ENCODE measurements at regions not wholly inside any gene's neighbourhood (a gene's known extent, or its start where the extent isn't known, plus 50 kb on each side); places are given as distances from the start of the nearest gene placed in this dataset.

DNA sequence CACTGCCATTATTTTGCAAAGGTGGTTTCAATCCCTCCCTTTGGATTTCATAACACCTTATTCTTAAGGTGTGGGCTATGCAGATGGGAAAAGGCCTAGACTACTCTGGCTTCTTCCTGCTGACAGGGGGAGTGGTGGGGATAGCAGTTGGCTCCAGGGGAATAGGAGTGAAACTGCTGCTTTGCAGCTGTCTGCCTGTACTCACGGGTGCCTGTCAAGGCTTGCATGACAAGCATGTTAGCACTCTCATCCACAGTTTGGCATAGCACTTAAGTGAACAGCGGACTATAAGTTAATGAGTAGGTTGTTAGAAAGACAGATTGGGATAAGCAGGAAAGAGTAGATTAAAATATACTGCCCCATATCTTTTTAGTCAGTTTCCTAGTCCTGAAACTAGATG, 287.5 kb upstream of the DAB1 start:
- H3K79me2 ChIP-seq (ENCODE audit: insufficient read depth, low read length) = no peaks in the 10 kb centered on the region
- no peaks in the 10 kb centered on the region for H3K9me2 ChIP-seq (replicated peaks; ENCODE audit: insufficient read depth, low read length)
- H3K27ac ChIP-seq (ENCODE audit: low read depth, low read length) = no peak overlapping the region
- no peaks in the 10 kb centered on the region for H3K27me3 ChIP-seq (ENCODE audit: low read length)
- H4K20me1 ChIP-seq (ENCODE audit: low read depth, low read length) = no peaks in the 10 kb centered on the region
- H3K9me3 ChIP-seq (ENCODE audit: insufficient read depth, low read length) = no peaks in the 10 kb centered on the region
- no peak overlapping the region for H3K4me2 ChIP-seq (ENCODE audit: low read depth, low read length, poor library complexity, severe bottlenecking)
- H3K9ac ChIP-seq (ENCODE audit: low read length) = no peak overlapping the region
- no peak for TF ChIP-seq EZH2phosphoT487 (conservative IDR thresholded peaks at IDR 0.05; ENCODE audit: low read length)
- TF ChIP-seq, protein P1, sequence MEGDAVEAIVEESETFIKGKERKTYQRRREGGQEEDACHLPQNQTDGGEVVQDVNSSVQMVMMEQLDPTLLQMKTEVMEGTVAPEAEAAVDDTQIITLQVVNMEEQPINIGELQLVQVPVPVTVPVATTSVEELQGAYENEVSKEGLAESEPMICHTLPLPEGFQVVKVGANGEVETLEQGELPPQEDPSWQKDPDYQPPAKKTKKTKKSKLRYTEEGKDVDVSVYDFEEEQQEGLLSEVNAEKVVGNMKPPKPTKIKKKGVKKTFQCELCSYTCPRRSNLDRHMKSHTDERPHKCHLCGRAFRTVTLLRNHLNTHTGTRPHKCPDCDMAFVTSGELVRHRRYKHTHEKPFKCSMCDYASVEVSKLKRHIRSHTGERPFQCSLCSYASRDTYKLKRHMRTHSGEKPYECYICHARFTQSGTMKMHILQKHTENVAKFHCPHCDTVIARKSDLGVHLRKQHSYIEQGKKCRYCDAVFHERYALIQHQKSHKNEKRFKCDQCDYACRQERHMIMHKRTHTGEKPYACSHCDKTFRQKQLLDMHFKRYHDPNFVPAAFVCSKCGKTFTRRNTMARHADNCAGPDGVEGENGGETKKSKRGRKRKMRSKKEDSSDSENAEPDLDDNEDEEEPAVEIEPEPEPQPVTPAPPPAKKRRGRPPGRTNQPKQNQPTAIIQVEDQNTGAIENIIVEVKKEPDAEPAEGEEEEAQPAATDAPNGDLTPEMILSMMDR (IDR thresholded peaks at IDR 0.05; ENCODE audit: insufficient read depth, low read length, poor library complexity, severe bottlenecking) = no peak
- H2AFZ ChIP-seq (ENCODE audit: low read depth, low read length, severe bottlenecking) = no peak overlapping the region
- H3K4me3 ChIP-seq (ENCODE audit: insufficient read depth, low read length, poor library complexity, severe bottlenecking) = no peak overlapping the region
- H3F3A ChIP-seq (ENCODE audit: insufficient read depth) = no peaks in the 10 kb centered on the region
- no peaks in the 10 kb centered on the region for H3K36me3 ChIP-seq (ENCODE audit: low read length)

DNA sequence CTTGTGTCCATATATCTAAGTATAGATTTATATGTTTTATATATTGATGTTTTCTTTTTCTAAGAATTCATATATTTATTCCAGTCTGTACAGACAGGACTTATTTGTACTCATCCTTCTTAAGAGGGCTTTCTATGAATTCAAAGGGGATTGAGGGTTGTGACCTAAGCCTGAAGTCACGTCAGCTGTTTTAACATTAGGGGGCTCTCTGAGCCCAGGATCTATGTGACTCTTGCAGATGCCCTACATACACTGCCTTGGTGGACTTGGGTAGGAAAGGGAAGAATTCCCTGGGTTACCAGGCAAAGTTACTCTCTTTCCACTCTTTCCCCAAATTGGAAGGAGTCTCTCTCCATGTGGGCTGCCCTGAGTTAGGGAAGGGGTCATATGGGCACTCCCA, 283.8 kb upstream of the DAB1 start:
- Histone ChIP-seq H3K36me3 (ENCODE audit: low read length) (no peaks in the 10 kb centered on the region), H3K79me2 (ENCODE audit: insufficient read depth, low read length) (no peaks in the 10 kb centered on the region), H3K4me2 (ENCODE audit: low read depth, low read length, poor library complexity, severe bottlenecking) (no peak overlapping the region), H3K27ac (ENCODE audit: low read depth, low read length) (no peak overlapping the region), H3K4me3 (ENCODE audit: insufficient read depth, low read length, poor library complexity, severe bottlenecking) (no peak overlapping the region), H3K9me3 (ENCODE audit: insufficient read depth, low read length) (no peaks in the 10 kb centered on the region), H3K9me2 (replicated peaks; ENCODE audit: insufficient read depth, low read length) (no peaks in the 10 kb centered on the region), H3F3A (ENCODE audit: insufficient read depth) (no peaks in the 10 kb centered on the region), H3K9ac (ENCODE audit: low read length) (no peak overlapping the region), H4K20me1 (ENCODE audit: low read depth, low read length) (no peaks in the 10 kb centered on the region), H3K27me3 (ENCODE audit: low read length) (no peaks in the 10 kb centered on the region), H2AFZ (ENCODE audit: low read depth, low read length, severe bottlenecking) (no peak overlapping the region)
- TF ChIP-seq, protein P1 (IDR thresholded peaks at IDR 0.05; ENCODE audit: insufficient read depth, low read length, poor library complexity, severe bottlenecking) = no peak
- no peak for TF ChIP-seq EZH2phosphoT487 (conservative IDR thresholded peaks at IDR 0.05; ENCODE audit: low read length)

DNA sequence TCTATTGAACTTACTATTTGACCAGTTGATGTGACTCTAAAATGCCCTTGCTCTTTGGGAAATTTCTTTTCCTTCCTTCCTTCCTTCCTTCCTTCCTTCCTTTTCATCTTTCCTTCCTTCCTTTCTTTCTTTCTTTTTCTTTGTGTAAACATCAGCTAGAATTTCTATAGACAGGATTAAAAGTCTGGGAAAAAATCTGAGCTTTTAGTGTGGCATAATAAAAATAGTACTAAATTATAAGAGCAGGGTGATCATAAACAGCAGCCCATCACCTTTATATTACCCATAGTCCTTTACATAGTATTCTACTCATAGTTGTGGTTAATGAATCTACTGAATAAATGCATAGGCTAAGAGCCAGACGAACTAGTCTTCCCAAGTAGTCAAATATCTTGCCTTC, 281.0 kb upstream of the DAB1 start:
- H3K36me3 ChIP-seq (ENCODE audit: low read length) = no peaks in the 10 kb centered on the region
- no peak overlapping the region for H3K4me2 ChIP-seq (ENCODE audit: low read depth, low read length, poor library complexity, severe bottlenecking)
- H3K27ac ChIP-seq (ENCODE audit: low read depth, low read length) = no peak overlapping the region
- no peaks in the 10 kb centered on the region for H3K79me2 ChIP-seq (ENCODE audit: insufficient read depth, low read length)
- H3F3A ChIP-seq (ENCODE audit: insufficient read depth) = no peaks in the 10 kb centered on the region
- no peak overlapping the region for H3K4me3 ChIP-seq (ENCODE audit: insufficient read depth, low read length, poor library complexity, severe bottlenecking)
- H3K9me2 ChIP-seq (replicated peaks; ENCODE audit: insufficient read depth, low read length) = no peaks in the 10 kb centered on the region
- no peaks in the 10 kb centered on the region for H4K20me1 ChIP-seq (ENCODE audit: low read depth, low read length)
- no peak overlapping the region for H2AFZ ChIP-seq (ENCODE audit: low read depth, low read length, severe bottlenecking)
- H3K9ac ChIP-seq (ENCODE audit: low read length) = no peak overlapping the region
- H3K27me3 ChIP-seq (ENCODE audit: low read length) = no peaks in the 10 kb centered on the region
- no peak for TF ChIP-seq EZH2phosphoT487 (conservative IDR thresholded peaks at IDR 0.05; ENCODE audit: low read length)
- TF ChIP-seq, protein P1 (IDR thresholded peaks at IDR 0.05; ENCODE audit: insufficient read depth, low read length, poor library complexity, severe bottlenecking) = no peak
- no peaks in the 10 kb centered on the region for H3K9me3 ChIP-seq (ENCODE audit: insufficient read depth, low read length)

DNA sequence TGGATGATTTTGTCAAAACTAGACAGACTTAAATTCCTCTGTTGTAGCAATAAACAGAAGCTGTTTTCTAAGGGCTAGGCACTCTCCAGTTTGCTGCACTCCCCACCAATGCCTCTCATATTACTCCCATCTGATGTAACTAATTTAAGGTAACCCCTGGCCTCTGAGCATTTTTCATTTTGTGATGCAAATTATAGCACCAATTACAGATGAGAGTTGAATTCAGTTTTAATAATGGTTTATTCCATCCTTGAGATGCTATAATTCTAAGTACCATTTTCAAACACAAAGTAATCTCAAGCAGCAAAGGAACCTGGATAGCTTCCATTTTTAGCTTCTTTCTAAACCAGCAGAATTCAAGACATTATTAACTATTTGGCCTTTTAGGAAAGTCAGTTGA, 280.4 kb upstream of the DAB1 start:
- Histone ChIP-seq H3K4me2 (ENCODE audit: low read depth, low read length, poor library complexity, severe bottlenecking) (no peak overlapping the region), H2AFZ (ENCODE audit: low read depth, low read length, severe bottlenecking) (no peak overlapping the region), H3K27me3 (ENCODE audit: low read length) (no peaks in the 10 kb centered on the region), H4K20me1 (ENCODE audit: low read depth, low read length) (no peaks in the 10 kb centered on the region), H3K79me2 (ENCODE audit: insufficient read depth, low read length) (no peaks in the 10 kb centered on the region), H3K9ac (ENCODE audit: low read length) (no peak overlapping the region), H3K4me3 (ENCODE audit: insufficient read depth, low read length, poor library complexity, severe bottlenecking) (no peak overlapping the region), H3K9me2 (replicated peaks; ENCODE audit: insufficient read depth, low read length) (no peaks in the 10 kb centered on the region), H3F3A (ENCODE audit: insufficient read depth) (no peaks in the 10 kb centered on the region), H3K36me3 (ENCODE audit: low read length) (no peaks in the 10 kb centered on the region), H3K9me3 (ENCODE audit: insufficient read depth, low read length) (no peaks in the 10 kb centered on the region), H3K27ac (ENCODE audit: low read depth, low read length) (no peak overlapping the region)
- TF ChIP-seq, protein P1 (IDR thresholded peaks at IDR 0.05; ENCODE audit: insufficient read depth, low read length, poor library complexity, severe bottlenecking) = no peak
- TF ChIP-seq EZH2phosphoT487 (conservative IDR thresholded peaks at IDR 0.05; ENCODE audit: low read length) = no peak
